ENCODE measurements at regions not wholly inside any gene's neighbourhood (a gene's known extent, or its start where the extent isn't known, plus 50 kb on each side); places are given as distances from the start of the nearest gene placed in this dataset.

DNA sequence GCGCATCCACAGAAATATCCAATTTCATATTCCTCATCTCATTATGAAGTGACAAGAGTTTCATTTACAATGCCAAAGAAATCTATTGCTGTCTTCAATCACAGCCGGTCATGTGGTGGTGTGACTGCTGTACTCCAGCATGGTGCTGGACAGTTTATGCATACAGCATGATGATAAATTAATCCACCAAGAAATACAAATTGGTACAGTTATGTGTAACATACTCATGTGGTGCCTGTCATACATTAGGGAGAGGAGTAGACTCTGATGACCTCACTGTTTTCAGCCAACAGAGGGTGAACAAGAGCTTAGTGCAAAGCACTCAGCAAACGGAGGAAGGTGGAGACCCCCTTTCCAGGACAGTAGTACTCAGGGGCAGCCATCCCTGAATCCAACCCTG, 178.4 kb upstream of the SYNDIG1 start:
- TF ChIP-seq, protein P1, sequence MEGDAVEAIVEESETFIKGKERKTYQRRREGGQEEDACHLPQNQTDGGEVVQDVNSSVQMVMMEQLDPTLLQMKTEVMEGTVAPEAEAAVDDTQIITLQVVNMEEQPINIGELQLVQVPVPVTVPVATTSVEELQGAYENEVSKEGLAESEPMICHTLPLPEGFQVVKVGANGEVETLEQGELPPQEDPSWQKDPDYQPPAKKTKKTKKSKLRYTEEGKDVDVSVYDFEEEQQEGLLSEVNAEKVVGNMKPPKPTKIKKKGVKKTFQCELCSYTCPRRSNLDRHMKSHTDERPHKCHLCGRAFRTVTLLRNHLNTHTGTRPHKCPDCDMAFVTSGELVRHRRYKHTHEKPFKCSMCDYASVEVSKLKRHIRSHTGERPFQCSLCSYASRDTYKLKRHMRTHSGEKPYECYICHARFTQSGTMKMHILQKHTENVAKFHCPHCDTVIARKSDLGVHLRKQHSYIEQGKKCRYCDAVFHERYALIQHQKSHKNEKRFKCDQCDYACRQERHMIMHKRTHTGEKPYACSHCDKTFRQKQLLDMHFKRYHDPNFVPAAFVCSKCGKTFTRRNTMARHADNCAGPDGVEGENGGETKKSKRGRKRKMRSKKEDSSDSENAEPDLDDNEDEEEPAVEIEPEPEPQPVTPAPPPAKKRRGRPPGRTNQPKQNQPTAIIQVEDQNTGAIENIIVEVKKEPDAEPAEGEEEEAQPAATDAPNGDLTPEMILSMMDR (conservative IDR thresholded peaks at IDR 0.05): no peak
- Mint-ChIP-seq H3K4me1 (ENCODE audit: unreplicated experiment) (no peaks in the 10 kb centered on the region), H3K36me3 (no peaks in the 10 kb centered on the region), H3K27ac (no peak overlapping the region), H3K9me3 (no peaks in the 10 kb centered on the region), H3K4me3 (no peak overlapping the region), H3K27me3 (peaks cover 15% of the 10 kb centered on the region)
- DNase-seq (ENCODE audit: extremely low spot score, unreplicated experiment): no peak

DNA sequence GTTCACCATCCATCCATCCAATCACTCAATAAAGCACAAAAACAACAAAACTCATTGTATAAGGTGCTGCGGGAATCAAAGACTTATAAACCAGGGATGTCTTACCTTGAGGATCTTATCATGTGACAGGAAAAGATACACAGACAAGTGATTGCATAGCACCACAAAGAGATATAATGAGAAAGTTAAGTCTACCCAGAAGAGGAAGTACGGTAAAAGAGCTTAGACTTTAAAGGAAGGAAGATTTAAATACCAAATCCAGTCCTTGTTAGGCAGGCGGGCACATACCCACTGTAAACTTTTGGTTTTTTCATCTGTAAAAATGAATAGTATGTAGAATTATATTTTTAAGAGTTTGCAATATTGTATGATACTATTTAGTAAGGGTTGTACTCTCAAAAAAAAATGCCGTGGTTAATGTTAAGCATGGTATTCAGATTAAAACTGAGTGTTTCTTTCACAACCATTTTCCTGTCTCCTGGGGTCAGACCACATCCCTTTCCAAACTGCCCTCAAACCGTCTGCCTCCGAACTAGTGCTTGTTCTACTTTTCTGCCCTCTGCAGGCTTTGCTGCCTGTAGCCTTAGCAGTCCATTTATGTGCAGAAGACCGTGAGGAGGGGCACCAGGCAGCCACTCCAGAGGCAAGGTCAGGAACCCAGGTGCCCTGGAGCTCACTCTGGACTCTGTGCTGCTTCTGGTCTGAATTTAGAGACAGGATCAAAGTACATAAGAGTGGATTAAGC, 179.5 kb upstream of the SYNDIG1 start:
- H3K4me1 Mint-ChIP-seq (ENCODE audit: unreplicated experiment): no peaks in the 10 kb centered on the region
- TF ChIP-seq, protein P1 (conservative IDR thresholded peaks at IDR 0.05): no peak
- no peak overlapping the region for H3K4me3 Mint-ChIP-seq
- H3K9me3 Mint-ChIP-seq: no peaks in the 10 kb centered on the region
- H3K27ac Mint-ChIP-seq: no peak overlapping the region
- no peaks in the 10 kb centered on the region for H3K36me3 Mint-ChIP-seq
- no peak for DNase-seq (ENCODE audit: extremely low spot score, unreplicated experiment)
- peaks cover 15% of the 10 kb centered on the region for H3K27me3 Mint-ChIP-seq

DNA sequence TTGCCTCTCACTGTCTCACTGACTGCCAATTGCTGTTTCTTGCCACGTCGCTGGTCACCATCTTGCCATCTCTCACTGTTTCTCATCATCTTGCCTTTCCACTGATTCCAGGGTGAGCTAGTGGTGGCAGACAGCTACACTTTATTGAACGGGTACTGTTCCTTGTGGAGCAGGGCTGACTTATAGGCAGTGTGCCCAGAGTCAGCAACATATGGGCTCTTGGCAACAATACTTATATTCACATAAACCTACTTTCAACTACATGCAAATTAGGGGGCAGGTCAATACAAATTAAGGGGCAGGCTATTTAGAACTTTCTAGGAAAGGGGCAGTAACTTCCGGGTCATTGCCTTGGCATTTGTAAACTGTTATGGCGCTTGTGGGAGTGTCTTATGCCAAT, 186.2 kb upstream of the SYNDIG1 start:
- no peak overlapping the region for H3K4me3 Mint-ChIP-seq
- no peak for DNase-seq (ENCODE audit: extremely low spot score, unreplicated experiment)
- TF ChIP-seq, protein P1 (conservative IDR thresholded peaks at IDR 0.05): no peak
- H3K27ac Mint-ChIP-seq: no peak overlapping the region
- peaks cover 19% of the 10 kb centered on the region for H3K27me3 Mint-ChIP-seq
- no peaks in the 10 kb centered on the region for H3K36me3 Mint-ChIP-seq
- H3K4me1 Mint-ChIP-seq (ENCODE audit: unreplicated experiment): no peaks in the 10 kb centered on the region
- H3K9me3 Mint-ChIP-seq: no peaks in the 10 kb centered on the region

DNA sequence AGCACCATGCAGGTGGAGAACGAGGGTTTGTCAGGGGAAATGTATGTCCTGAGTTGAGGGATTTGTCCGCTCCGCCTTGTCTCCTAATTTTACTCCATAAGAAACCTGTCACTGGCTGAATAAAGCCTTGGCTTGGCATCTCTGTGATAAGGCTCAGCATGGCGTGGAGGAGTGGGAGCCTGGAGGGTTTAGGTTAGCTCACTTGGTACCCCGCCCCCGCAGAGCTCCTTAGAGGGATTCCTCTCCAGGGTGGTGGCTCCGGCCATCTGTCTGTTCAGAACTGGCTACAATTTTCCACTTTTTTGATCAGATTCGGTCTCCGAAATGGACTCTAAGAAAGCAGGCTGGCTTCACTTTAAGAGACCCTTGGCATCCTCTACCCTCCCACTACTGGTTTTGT, 192.2 kb upstream of the SYNDIG1 start:
- H3K9me3 Mint-ChIP-seq: peaks cover 8% of the 10 kb centered on the region
- no peak overlapping the region for H3K4me3 Mint-ChIP-seq
- H3K4me1 Mint-ChIP-seq (ENCODE audit: unreplicated experiment): no peaks in the 10 kb centered on the region
- H3K27me3 Mint-ChIP-seq: peaks cover 25% of the 10 kb centered on the region
- TF ChIP-seq, protein P1 (conservative IDR thresholded peaks at IDR 0.05): no peak
- H3K27ac Mint-ChIP-seq: no peak overlapping the region
- no peaks in the 10 kb centered on the region for H3K36me3 Mint-ChIP-seq
- no peak for DNase-seq (ENCODE audit: extremely low spot score, unreplicated experiment)

DNA sequence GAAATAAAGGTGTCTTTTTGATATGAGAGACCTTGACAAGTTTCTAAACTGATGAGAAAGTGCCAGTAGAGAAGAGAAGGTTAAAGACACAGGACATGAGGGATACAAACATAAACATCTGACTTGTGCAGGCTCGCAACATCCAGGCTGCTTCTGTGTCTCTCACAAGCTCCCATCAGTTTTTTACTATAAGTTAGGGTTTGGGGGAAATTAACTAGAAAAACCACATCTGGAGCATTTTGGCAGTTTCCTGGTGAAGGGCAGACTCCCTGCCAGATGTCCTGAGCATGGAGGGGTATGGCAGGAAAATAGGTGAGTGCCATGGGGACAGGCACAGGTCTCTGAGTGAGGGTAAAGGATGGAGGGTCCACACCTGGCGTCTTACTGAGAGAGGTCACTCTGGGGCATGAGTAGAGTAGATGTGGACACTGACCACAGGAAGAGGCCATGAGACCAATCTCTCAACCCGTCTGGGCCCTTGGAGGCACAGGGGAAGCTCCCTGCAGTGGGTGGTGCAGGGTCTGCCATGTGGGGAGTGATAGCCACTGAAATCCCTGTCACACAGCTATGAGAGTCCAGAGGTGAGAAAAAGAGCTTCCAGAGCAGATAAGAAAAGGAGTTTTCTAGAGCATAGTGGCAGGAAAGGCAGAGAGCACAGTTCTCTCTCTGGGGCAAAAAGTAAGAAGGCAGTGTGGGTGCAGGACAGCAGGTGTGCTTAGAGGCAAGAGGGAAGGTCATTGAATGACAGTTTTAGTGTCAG, 193.3 kb upstream of the SYNDIG1 start:
- Mint-ChIP-seq H3K4me3 (no peak overlapping the region), H3K27ac (no peak overlapping the region), H3K27me3 (peaks cover 25% of the 10 kb centered on the region), H3K36me3 (no peaks in the 10 kb centered on the region), H3K9me3 (peaks cover 8% of the 10 kb centered on the region), H3K4me1 (ENCODE audit: unreplicated experiment) (no peaks in the 10 kb centered on the region)
- TF ChIP-seq, protein P1 (conservative IDR thresholded peaks at IDR 0.05): no peak
- no peak for DNase-seq (ENCODE audit: extremely low spot score, unreplicated experiment)
